Vagina (tissue), 2 donors: ENCODE measurements at regions not wholly inside any gene's neighbourhood (a gene's known extent, or its start where the extent isn't known, plus 50 kb on each side); places are given as distances from the start of the nearest gene placed in this dataset.
"Not testable (repeated sequence)": the region's sequence is repeated elsewhere in the genome, so short reads cannot be mapped to it uniquely, and the experiment has no call there.

Experiments used
- DNase-seq, 2 donors: peaks; one replicate each; pipeline ENCODE4 v3.0.0-alpha.2; 2017; ENCODE audit errors: extremely low spot score in 2 of 2
- H3K27ac ChIP-seq: fragments of 200-600 bp; sonication (generic); one replicate; pipeline ENCODE4 v1.5.1; 2019
- H3K27me3 ChIP-seq: fragments of 200-600 bp; sonication (generic); one replicate; pipeline ENCODE4 v1.5.1; 2019
- H3K36me3 ChIP-seq, 2 donors: fragments of 200-600 bp; sonication (generic); one replicate each; pipeline ENCODE4 v1.5.1; 2017 to 2019
- H3K4me1 ChIP-seq: fragments of 200-600 bp; sonication (generic); one replicate; pipeline ENCODE4 v1.5.1; 2019
- H3K4me3 ChIP-seq, 2 donors: fragments of 200-600 bp; sonication (generic); 1 replicate in 1 of 2; 2 replicates in 1 of 2; pipeline ENCODE4 v1.5.1; 2016 to 2019
- H3K9me3 ChIP-seq: fragments of 200-600 bp; sonication (generic); one replicate; pipeline ENCODE4 v1.5.1; 2019
- POLR2A ChIP-seq, 2 donors: fragments of 450-650 bp; IDR thresholded peaks; one replicate each; pipeline ENCODE4 v1.6.1; 2017; ENCODE audit warnings: antibody characterized with exemption in 2 of 2, mild to moderate bottlenecking in 2 of 2, moderate library complexity in 2 of 2
- POLR2AphosphoS5 ChIP-seq, 2 donors: sonication (generic); formaldehyde crosslinking; IDR thresholded peaks; one replicate each; pipeline ENCODE4 v1.9.0; 2017; ENCODE audit warnings: antibody characterized with exemption in 2 of 2, mild to moderate bottlenecking in 2 of 2, low read depth in 1 of 2; ENCODE audit not compliant: insufficient read depth in 1 of 2
- intact Hi-C: fragments of 100-400 bp; cut with DNase I; formaldehyde crosslinking; loops from one replicate; pipeline ENCODE4 v1.15.1; 2023
- TF ChIP-seq, protein P1 (sequence below), 3 experiments: fragments of 450-650 bp in 2 of 3; fragments of 200-600 bp in 1 of 3; sonication (generic) in 1 of 3; IDR thresholded peaks; one replicate each; pipeline ENCODE4 v1.5.1; 2017 to 2019; ENCODE audit warnings: antibody characterized with exemption in 3 of 3, mild to moderate bottlenecking in 2 of 3, moderate library complexity in 2 of 3

DNA sequence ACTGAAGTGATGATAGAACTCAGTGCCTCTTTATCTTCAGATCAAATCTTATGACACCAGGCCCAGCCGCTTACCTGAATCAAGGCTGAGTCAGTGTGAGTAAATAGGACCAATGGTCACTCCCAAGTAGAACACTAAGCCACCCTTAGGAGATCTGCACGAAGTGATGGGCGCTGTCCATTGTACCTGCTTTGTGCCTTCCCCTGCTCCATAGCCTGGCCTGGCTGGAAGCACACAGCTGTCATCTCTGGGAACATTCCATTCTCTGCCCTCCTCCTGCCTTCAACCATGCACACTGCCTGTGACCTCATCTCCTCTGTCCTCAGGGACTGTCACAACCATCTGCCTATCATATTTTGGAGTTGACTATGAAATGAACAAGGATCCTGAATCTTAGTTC, 279.5 kb upstream of the ASIC2 start:
- intact Hi-C loops = no loop called here
- H3K4me3 ChIP-seq = no peak overlapping the region
- no peaks in the 10 kb centered on the region for H3K27me3 ChIP-seq
- DNase-seq = no peak
- H3K27ac ChIP-seq = no peak overlapping the region
- TF ChIP-seq POLR2A (IDR thresholded peaks at IDR 0.05) = no peak
- TF ChIP-seq, protein P1, sequence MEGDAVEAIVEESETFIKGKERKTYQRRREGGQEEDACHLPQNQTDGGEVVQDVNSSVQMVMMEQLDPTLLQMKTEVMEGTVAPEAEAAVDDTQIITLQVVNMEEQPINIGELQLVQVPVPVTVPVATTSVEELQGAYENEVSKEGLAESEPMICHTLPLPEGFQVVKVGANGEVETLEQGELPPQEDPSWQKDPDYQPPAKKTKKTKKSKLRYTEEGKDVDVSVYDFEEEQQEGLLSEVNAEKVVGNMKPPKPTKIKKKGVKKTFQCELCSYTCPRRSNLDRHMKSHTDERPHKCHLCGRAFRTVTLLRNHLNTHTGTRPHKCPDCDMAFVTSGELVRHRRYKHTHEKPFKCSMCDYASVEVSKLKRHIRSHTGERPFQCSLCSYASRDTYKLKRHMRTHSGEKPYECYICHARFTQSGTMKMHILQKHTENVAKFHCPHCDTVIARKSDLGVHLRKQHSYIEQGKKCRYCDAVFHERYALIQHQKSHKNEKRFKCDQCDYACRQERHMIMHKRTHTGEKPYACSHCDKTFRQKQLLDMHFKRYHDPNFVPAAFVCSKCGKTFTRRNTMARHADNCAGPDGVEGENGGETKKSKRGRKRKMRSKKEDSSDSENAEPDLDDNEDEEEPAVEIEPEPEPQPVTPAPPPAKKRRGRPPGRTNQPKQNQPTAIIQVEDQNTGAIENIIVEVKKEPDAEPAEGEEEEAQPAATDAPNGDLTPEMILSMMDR (IDR thresholded peaks at IDR 0.05) = no peak
- no peak for TF ChIP-seq POLR2AphosphoS5 (IDR thresholded peaks at IDR 0.05; ENCODE audit: insufficient read depth in 1 of 2, low read depth in 1 of 2)
- no peaks in the 10 kb centered on the region for H3K4me1 ChIP-seq
- no peaks in the 10 kb centered on the region for H3K9me3 ChIP-seq
- H3K36me3 ChIP-seq = no peaks in the 10 kb centered on the region

GRCh38 chr17:33574942-33575445, 281.9 kb upstream of the ASIC2 start:
- Histone ChIP-seq H3K36me3 (no peaks in the 10 kb centered on the region), H3K27me3 (no peaks in the 10 kb centered on the region), H3K9me3 (no peaks in the 10 kb centered on the region), H3K4me3 (no peak overlapping the region), H3K4me1 (no peaks in the 10 kb centered on the region), H3K27ac (no peak overlapping the region)
- TF ChIP-seq POLR2A (IDR thresholded peaks at IDR 0.05) (no peak), POLR2AphosphoS5 (IDR thresholded peaks at IDR 0.05; ENCODE audit: insufficient read depth in 1 of 2, low read depth in 1 of 2) (no peak)
- TF ChIP-seq, protein P1 (IDR thresholded peaks at IDR 0.05) = no peak
- intact Hi-C loops = no loop called here
- DNase-seq = no peak

GRCh38 chr17:33579740-33580139, 286.6 kb upstream of the ASIC2 start:
- H3K4me3 ChIP-seq, intact Hi-C loops, H3K27ac ChIP-seq, H3K4me1 ChIP-seq, H3K36me3 ChIP-seq, DNase-seq, H3K27me3 ChIP-seq, H3K9me3 ChIP-seq: not testable (repeated sequence)

DNA sequence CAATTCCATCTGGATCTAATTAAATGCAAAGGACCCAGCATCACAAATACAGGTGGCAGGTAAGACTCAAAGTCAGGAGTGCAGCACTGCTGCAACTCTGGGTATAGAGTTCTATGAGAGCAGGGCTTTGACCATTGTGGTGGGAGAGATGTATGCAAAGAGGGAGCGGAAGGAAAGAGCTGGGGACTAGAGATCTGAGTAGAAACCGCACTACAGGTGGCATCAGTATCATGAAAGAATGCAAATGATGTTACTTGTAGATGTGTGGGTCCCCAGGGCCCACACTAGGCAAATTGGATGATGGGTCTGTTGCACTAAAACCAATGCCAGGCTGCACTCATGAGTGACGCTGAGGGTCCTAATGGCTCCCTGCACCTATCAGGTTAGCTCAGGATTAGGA, 287.1 kb upstream of the ASIC2 start:
- TF ChIP-seq POLR2A (IDR thresholded peaks at IDR 0.05) = no peak
- TF ChIP-seq, protein P1 (IDR thresholded peaks at IDR 0.05) = no peak
- TF ChIP-seq POLR2AphosphoS5 (IDR thresholded peaks at IDR 0.05; ENCODE audit: insufficient read depth in 1 of 2, low read depth in 1 of 2) = no peak
- intact Hi-C loops = no loop called here
- no peak for DNase-seq
- Histone ChIP-seq H3K27ac (no peak overlapping the region), H3K4me3 (no peak overlapping the region), H3K36me3 (no peaks in the 10 kb centered on the region), H3K27me3 (no peaks in the 10 kb centered on the region), H3K4me1 (no peaks in the 10 kb centered on the region), H3K9me3 (no peaks in the 10 kb centered on the region)

DNA sequence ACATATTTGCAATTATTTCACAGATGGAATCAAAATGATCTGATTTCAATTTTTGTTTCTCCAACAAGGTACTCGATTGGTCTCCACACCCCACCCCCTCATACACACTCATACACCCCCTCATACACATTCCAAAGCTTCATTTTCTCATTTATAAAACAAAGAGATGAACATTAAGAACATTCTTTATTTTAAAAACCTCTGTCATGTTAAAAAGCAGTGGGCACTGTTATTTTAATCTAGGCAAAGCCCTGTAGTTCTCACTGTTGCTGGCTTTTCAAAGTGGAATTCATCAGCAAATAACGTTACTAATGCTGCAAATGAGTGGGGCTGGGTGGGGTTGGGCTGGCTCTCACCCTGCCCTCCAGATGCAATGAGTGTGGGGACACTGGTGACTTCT, 289.6 kb upstream of the ASIC2 start:
- TF ChIP-seq POLR2A (IDR thresholded peaks at IDR 0.05) = no peak
- no peak for TF ChIP-seq POLR2AphosphoS5 (IDR thresholded peaks at IDR 0.05; ENCODE audit: insufficient read depth in 1 of 2, low read depth in 1 of 2)
- TF ChIP-seq, protein P1 (IDR thresholded peaks at IDR 0.05) = no peak
- Histone ChIP-seq H3K9me3 (no peaks in the 10 kb centered on the region), H3K36me3 (no peaks in the 10 kb centered on the region), H3K27ac (no peak overlapping the region), H3K4me3 (no peak overlapping the region), H3K27me3 (no peaks in the 10 kb centered on the region), H3K4me1 (no peaks in the 10 kb centered on the region)
- DNase-seq = no peak
- intact Hi-C loops = no loop called here
